GM19397 (cell line): ENCODE measurements at regions not wholly inside any gene's neighbourhood (a gene's known extent, or its start where the extent isn't known, plus 50 kb on each side); places are given as distances from the start of the nearest gene placed in this dataset.
"Not testable (repeated sequence)": the region's sequence is repeated elsewhere in the genome, so short reads cannot be mapped to it uniquely, and the experiment has no call there.

Experiments
- ATAC-seq: cut with Tn5 transposase; IDR thresholded peaks from one replicate; pipeline ENCODE4 v1.9.1; 2021; ENCODE audit warnings: mild to moderate bottlenecking, moderate library complexity; ENCODE audit not compliant: unreplicated experiment

GRCh38 chr7:135872861-135873260, 104.3 kb downstream of the MTPN start:
- not testable (repeated sequence) for ATAC-seq

- ATAC-seq, result no peak
These were observed 114.2 kb upstream of the FAM180A start for GRCh38 chr7:135862586-135863340.

GRCh38 chr7:135859538-135859937, 110.9 kb upstream of the FAM180A start:
- no peak for ATAC-seq

GRCh38 chr7:135858851-135859250, 110.2 kb upstream of the FAM180A start:
- ATAC-seq, result no peak

DNA sequence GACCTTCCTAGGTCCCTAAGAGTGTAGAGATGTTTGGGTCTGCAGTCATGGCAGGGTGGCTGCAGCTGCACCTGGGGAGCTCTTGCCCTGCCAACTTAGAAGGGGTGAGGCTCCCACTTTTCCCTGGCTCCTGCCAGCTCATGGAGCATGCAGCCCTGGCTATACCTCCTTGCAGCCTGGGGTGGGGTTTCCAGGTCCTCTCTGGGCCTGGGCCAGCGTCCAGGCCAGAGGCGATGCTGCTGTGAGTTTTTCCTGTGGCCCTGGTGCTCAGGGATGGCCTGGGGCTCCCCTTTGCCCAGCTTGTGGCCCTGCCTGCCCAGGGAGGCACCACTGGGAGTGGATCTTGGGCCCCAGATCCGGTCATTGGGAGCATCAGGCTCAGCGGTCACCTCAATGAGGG, 109.8 kb upstream of the FAM180A start:
- ATAC-seq, result no peak

GRCh38 chr7:135857519-135858274, 109.1 kb upstream of the FAM180A start:
- ATAC-seq, result no peak

DNA sequence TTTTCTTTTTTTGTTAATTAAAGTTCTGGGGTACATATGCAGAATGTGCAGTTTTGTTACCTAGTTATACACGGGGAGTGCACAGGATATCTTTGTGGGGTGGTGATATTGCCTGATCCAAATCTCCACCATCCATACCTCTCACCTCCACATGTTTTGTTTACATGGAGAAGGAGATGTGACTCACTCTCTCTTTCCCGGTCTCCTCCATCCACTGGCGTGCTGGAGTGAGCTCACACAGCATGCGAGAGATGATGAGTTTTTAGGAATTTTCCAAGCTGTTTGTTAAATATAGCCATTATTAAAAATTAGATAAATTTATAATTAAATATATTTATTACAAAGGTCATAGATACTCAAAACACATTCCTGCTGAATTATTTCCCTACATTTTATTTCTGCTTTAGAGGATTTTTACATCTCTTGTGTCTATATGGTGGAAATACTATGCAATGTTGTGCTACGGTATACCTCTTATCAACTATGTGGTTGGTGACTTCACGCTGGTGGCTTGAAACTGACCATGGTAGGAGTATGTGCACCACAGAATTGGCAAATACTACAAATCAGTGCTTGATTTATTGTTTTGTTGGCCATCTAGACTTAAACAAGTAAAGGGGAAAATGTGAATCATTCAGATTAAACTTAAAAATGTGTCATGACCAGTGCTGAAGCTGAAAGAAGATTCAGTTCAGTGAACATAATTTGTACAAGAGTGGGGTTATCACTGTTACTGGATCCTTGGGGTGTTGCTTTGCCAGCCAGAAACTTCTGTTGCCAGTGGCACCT, 107.9 kb upstream of the FAM180A start:
- ATAC-seq, result no peak

- no peak for ATAC-seq
These were observed 107.2 kb upstream of the FAM180A start for GRCh38 chr7:135855846-135856245.

GRCh38 chr7:135853499-135853898, 104.9 kb upstream of the FAM180A start:
- ATAC-seq, result no peak

DNA sequence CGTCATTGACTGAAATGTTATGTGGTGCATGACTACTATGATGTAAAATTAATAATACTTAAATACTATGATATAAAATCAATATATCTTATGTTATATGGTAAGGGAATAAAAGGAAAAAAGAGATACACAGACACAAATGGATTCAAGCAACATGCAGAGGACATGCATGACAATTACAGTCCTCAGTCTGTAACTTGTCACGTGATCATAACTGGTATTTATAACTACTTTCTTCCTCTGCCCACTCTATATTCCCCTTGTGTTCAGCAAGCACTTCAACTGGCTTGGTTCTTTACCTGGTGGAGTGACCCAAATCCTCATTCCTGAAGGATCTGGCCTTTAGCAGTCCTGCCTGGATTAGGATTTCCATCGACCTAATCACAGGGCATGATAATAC, 104.4 kb upstream of the FAM180A start:
- no peak for ATAC-seq

DNA sequence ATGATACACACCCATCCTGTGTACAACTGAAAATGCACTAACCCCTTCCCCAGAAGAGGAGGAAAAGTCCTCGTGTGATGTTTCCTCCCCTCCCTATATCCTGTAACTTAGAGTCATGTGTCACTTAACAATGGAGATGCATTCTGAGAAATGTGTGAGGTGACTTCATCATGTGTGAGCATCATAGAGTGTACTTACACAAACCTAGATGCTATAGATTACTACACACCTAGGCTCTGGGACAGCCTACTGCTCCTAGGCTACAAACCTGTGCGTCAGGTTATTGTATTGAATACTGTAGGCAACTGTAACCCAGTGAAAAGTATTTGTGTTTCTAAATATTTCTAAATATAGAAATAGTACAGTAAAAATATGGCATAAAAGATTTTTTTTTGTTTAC, 98.6 kb upstream of the FAM180A start:
- ATAC-seq, result no peak

- no peak for ATAC-seq
These were observed 97.7 kb upstream of the FAM180A start for GRCh38 chr7:135846339-135846738.

DNA sequence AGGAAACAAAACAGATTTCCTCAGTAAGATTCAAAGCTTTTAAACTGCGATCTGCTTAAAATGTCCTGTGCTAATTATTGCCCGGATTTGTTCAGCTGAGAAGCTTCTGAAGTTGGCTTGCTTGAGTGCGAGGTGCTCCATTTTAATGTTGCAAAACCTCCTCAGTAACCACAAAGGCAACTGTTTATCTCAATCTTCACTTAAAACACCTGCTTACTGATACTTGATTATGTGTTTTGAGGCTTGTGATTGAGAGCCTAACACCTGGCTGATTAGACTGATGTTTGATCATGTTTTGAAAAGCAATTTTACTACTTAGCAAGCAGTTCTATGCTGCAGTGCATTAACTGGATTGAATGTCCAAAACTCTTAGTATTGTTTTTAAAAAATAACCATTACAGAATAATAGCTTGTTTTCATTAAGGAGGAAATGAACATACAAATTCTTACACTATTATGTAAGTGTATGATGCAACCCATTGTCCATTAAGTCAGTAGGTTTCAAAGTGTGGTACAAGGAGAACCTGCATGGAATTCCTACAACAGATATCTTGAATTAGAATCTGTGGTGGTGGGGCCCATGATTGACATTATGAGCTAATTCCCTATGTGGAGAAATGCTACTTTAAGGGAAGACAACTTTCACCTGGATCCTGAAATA, 96.9 kb upstream of the FAM180A start:
- ATAC-seq, result no peak

DNA sequence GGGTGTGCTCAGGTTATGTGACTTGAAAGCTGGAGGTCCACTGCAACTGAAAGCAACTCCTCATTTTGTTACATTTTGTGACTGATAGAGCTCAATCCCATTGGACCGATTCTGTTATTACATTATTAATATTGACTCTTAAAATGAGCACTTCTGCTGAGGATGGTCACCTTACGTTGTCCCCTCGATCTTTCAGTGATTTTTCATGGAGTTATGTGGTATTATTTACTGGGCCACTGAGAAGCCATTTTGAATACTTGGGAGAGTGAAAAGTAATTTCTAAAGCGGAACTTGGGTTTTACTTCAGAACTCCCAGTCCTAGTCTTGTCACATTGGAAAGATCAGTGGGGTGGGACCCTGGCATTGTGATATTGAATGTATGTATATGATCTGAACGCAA, 96.3 kb upstream of the FAM180A start:
- ATAC-seq, result no peak

- peak; percentile 82 for ATAC-seq
These were observed 94.6 kb upstream of the FAM180A start for GRCh38 chr7:135843214-135843613.

- ATAC-seq, result no peak
These were observed 94.0 kb upstream of the FAM180A start for GRCh38 chr7:135842446-135843179.

- ATAC-seq, result no peak
These were observed 92.0 kb upstream of the FAM180A start for GRCh38 chr7:135840591-135840990.

GRCh38 chr7:135837675-135838074, 89.1 kb upstream of the FAM180A start:
- no peak for ATAC-seq

DNA sequence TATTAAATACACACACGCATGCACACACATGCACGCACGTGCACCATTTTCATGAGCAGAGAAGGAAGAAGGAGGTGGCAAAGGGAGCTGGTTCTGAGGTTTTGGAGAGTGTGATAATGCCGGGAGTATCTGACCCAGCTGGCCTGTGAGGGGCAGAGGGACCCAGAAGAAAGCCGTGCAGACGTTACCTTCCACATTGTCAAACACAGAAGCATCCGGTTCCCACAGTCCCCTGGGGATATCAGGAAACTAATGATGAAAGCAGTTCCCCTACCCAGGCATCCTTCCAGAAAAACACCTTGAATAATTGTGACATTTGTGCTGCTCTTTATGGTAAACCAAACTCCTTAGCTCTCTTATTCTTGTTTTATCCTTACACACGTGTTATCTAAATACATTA, 85.7 kb upstream of the FAM180A start:
- no peak for ATAC-seq

DNA sequence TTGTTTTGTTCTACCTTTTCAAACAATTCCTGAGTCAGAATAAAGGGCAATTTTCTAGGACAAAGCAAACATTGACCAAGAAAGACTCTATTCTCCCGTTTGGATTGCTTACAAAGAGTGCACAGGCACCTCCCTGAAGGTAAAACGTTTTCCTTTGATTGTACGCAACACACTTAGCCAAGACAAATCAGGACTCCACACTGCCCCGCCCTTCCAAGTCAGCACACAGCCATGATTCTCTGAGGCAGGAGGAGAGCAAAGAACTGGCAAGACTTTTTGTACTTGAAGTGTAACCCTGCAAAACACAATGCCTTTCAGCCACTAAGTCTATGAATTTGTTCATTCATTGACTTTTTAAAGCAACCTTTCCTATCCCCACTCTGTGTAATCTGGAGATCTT, 85.0 kb upstream of the FAM180A start:
- ATAC-seq, result no peak
